RWPE1 (cell line): ENCODE measurements at regions not wholly inside any gene's neighbourhood (a gene's known extent, or its start where the extent isn't known, plus 50 kb on each side); places are given as distances from the start of the nearest gene placed in this dataset.

Experiments used
- CTCF ChIA-PET: fragments of 350-600 bp; sonication (Branson Sonifier 250); formaldehyde crosslinking; extraction: SDS; loops from one replicate; lab custom pipeline; 2021; lab: Yijun Ruan, JAX
- POLR2A ChIA-PET: fragments of 400-600 bp; formaldehyde crosslinking; extraction: SDS; loops from one replicate; lab custom pipeline; 2020; ENCODE audit warnings: antibody characterized with exemption; ENCODE audit not compliant: low non-redundant PET; lab: Yijun Ruan, JAX
- DNase-seq: peaks from one replicate; pipeline ENCODE4 v3.0.0; 2012; ENCODE audit warnings: low spot score
- H3K27ac ChIP-seq: fragments of 450-650 bp; 2 replicates; pipeline ENCODE4 v1.5.1; 2017
- CTCF ChIP-seq: fragments of 450-650 bp; conservative IDR thresholded peaks from 2 replicates; pipeline ENCODE4 v1.5.1; 2017; ENCODE audit warnings: low read depth, mild to moderate bottlenecking

GRCh38 chr13:81319351-81319750 lies 978.4 kb upstream of the SPRY2 start:
- H3K27ac ChIP-seq: no peak overlapping the region
- CTCF ChIA-PET: no interaction called here
- POLR2A ChIA-PET: no interaction called here
- no peak for DNase-seq
- no peak for TF ChIP-seq CTCF

GRCh38 chr13:81318231-81319019 lies 977.5 kb upstream of the SPRY2 start:
- CTCF ChIA-PET: no interaction called here
- no peak for DNase-seq
- no peak for TF ChIP-seq CTCF
- no peak overlapping the region for H3K27ac ChIP-seq
- POLR2A ChIA-PET: no interaction called here

- DNase-seq: no peak
- ChIA-PET POLR2A (no interaction called here), CTCF (no interaction called here)
- TF ChIP-seq CTCF: no peak
- H3K27ac ChIP-seq: no peak overlapping the region
Observed at GRCh38 chr13:81314461-81314860, 973.5 kb upstream of the SPRY2 start.

- TF ChIP-seq CTCF: no peak
- ChIA-PET POLR2A (no interaction called here), CTCF (no interaction called here)
- DNase-seq: no peak
- no peak overlapping the region for H3K27ac ChIP-seq
Observed at GRCh38 chr13:81305928-81306327, 965.0 kb upstream of the SPRY2 start.

GRCh38 chr13:81304121-81304659 lies 963.3 kb upstream of the SPRY2 start:
- DNase-seq: no peak
- CTCF ChIA-PET: no interaction called here
- POLR2A ChIA-PET: no interaction called here
- no peak for TF ChIP-seq CTCF
- H3K27ac ChIP-seq: no peak overlapping the region

- ChIA-PET CTCF (interaction anchor here (0.7 kb wide), 1 partner anchor 80 kb away, joined by 3 read pairs; no protein-coding TSS in a partner anchor), POLR2A (no interaction called here)
- TF ChIP-seq CTCF: no peak
- DNase-seq: no peak
- no peak overlapping the region for H3K27ac ChIP-seq
Observed at GRCh38 chr13:81302677-81303076, 961.8 kb upstream of the SPRY2 start.
